KG1 (cell line): ENCODE measurements at regions not wholly inside any gene's neighbourhood (a gene's known extent, or its start where the extent isn't known, plus 50 kb on each side); places are given as distances from the start of the nearest gene placed in this dataset.
"Not testable (repeated sequence)": the region's sequence is repeated elsewhere in the genome, so short reads cannot be mapped to it uniquely, and the experiment has no call there.

ENCODE experiments used
- DNase-seq: peaks from one replicate; lab custom pipeline; 2025; lab: John Stamatoyannopoulos, UW

DNA sequence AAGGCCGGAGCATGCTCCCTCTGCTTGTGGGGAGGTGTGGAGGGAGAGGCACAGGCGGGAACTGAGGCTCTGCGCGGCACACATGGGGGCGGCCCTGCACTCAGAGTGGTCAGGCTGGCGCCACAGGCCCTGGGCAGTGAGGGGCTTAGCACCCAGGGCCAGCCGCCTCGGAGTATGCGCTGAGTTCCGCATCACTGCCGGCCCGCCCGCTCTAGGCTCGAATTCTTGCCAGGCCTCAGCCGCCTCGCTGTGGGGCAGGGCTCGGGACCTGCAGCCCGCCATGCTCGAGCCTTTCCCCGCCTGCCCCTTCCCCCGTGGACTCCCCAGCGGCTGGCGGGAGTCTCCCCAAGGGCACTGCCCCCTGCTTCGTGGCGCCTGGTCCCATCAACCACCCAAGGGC is 905.9 kb downstream of the SPATA31A6 start:
- DNase-seq = not testable (repeated sequence)

DNA sequence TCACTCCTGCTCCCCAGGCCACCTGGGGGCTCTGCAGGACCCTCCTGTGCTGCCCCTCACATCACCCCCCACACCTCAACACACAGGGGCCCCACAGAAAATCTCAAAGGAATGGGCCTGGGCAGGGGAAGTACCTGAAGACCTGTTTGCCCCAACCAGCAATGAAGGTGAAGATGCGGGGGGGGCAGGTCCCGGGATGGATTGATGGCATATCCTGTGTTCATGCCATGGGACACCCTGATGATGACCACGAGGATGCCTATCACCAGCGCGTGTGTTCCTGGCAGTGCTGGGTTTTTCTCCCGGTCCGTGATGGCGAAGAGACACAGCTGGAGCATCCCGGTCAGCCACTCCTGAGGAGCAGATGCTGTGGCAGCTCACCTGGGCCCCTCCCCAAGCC is 926.9 kb downstream of the SPATA31A6 start:
- DNase-seq = not testable (repeated sequence)

DNA sequence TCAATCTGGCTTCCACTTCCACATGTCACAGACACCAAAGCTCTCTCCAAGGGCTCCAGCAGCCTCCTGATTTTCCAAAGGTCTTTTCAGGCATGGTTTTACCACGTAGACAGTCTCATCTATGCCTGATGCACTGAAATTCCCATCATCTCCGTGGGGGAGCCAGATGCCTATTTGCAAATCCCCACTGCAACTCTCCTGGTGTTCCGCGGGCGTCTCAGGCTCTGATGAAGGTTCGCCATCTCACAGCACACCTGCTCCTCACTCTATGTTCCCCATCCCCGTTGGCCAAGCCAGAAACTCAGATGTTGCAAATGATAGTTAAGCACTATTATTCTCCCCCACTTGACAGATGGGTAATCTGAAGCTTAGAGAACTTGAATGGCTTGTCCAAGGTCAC is 929.4 kb downstream of the SPATA31A6 start:
- not testable (repeated sequence) for DNase-seq

DNA sequence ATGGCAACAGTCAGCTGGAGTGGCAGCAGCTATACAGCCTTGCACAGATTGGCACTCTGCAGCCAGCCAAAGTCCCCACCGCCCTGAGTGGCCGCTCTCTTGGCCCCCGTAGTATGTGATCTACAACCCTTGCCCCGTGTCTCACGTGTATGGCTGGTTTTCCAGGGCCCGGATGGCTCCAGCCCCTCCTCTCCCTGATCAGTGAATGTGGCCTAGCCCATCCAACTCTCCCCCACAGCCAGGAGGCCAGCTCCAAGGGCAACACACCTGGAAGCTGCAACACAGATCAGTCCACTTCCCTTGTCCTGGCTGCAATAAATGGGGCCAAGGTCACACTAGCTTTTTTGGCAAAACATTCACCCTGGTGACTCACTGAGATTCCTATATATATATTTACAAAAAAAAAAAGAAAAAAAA is 932.4 kb downstream of the SPATA31A6 start:
- DNase-seq = not testable (repeated sequence)

DNA sequence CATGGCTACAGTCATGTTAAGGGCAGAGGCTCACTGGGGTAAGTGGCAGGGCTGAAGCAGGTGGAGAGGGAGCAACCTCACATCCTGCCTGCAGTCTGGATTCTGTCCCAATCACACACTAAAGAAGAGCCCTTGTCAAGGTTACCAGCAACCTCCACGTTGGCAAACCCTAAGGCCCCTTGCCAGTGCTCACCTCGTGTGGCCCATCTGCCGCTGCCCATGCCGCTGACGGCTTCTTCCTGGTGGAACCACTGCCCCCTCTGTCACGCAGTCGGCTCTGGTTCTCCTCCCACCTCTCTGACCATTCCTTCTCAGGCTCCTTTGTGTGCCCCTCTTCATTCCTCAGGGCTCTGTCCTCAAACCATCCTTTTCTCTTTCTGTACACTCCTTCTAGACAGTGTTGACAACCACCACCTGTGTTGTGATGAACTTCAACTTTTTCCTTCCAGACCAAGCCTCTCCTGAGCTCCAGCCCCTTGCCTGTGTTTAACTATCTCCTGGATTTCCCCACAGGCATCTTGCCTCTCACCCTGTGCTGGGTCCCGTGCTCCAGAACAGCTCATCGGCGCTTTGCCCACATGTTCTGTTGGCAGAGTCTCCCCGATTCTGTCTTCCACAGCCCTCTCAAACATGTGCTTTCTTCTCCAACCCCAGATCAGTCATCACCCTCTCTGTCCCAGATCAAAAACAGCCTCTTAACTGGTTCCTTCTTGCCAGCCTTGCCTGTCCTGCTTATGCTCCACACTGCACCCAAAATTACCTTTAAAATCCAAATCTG is 934.8 kb downstream of the SPATA31A6 start:
- DNase-seq = not testable (repeated sequence)

DNA sequence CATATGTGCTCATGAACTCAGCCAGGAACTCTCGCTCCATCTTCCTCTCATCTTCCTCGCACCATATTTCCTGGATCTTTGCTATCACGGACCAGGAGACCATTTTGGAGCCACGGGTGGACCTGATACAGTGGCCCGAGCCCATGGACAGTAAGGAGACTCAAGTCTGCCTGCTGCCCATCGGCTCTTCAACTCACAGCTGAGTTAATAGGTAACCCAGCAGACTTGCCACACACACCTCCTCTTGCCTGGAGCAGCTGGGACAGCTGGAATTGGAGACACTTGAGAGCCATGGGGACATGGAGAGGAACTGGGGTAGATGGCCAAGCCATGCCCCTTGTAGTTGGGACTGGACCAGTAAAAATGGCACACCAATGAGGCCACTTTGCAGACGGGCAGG is 936.1 kb downstream of the SPATA31A6 start:
- not testable (repeated sequence) for DNase-seq

DNA sequence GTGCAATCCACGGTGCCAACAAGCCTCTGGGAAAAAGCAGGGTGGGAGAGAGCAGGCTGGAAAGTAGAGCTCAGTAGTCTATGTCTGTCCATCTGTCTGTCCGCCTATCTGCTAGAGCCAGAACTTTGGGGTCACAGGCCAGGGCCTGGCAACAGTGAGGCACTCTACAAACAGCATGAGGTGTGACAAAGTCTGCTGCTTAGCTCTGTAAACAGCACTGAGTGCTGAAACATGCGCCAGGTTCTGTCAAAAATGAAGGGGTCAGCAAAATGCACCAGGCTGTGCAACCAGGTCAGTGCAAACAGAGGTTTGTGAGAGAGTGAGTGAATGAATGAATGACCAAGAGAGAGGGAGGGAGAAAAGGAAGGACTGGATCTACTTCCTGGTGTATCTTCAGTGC is 936.5 kb downstream of the SPATA31A6 start:
- DNase-seq = not testable (repeated sequence)

DNA sequence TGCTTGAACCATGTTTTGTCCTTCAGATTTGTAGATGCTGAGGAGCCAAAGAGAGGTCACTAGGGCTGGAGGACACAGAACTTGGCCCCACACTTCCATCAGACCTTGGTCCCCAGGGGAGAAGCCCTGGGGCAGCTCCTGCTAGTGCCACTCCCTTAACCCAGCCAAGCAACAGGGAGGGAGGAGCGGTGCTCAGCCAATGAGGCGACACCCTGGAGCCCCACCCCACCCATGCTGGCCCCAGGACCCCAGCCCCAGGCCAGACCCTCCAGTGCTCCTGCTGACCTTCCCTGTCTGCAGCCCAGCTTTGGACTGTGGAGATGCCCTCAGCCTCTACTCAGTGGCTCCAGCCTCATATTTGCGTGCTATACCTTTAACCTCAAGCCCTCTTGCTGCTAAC is 942.4 kb downstream of the SPATA31A6 start:
- not testable (repeated sequence) for DNase-seq

DNA sequence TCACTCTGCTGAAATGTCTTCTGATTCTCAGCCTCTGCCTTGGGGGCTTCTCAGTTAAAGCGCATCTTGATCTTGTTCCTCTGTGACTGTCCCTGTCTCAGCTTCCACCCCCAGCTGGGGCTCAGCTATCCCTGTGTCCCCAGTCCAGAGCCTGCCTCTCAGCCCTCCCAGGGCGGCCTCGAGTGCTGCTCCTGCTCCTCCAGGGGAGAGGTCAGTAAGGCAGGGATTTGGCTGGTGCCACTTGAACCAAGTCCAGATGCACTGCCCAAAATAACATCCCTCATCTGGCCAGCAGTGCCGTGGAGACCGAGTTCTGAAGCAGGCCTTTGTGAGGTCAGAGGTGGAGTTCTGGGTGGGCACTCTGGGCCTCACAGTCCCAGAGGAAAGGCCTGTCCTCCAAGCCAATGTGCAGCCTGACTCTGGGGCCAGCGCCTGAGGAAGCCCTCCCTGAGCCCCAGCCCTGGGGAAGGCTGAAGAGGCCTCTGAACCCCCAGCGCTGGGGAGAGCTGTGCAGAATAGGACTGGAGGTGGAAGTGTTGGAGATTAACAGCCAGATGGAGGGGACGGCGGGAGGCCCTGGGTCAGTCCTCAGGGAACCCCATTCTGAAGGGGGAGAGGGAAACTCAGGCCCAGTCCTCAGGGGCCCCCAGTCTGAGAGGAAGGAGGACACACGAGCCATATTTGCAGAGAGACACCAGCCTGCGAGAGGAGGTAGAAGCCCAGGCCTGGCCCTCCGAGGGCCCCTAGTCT is 943.7 kb downstream of the SPATA31A6 start:
- DNase-seq = not testable (repeated sequence)

DNA sequence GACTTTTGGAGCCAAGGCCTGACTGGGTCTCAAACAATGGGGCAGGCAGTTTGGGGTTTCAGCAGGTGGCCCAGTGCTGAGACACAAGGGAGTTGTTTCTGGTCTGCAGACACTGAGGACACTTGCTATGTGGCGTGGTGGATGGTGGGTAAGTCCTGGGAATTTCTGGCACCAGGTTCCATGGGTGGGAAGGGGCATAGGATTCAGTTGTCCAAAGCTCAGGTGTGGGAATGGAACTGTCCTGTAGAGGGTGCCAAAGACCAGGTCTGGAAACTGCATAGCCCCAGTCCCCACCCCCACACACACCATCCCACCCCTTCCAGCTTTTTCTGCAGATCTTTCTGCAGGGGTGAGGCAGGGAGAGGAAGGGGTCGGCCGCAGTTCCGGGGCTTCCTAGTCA is 944.5 kb downstream of the SPATA31A6 start:
- DNase-seq = not testable (repeated sequence)

DNA sequence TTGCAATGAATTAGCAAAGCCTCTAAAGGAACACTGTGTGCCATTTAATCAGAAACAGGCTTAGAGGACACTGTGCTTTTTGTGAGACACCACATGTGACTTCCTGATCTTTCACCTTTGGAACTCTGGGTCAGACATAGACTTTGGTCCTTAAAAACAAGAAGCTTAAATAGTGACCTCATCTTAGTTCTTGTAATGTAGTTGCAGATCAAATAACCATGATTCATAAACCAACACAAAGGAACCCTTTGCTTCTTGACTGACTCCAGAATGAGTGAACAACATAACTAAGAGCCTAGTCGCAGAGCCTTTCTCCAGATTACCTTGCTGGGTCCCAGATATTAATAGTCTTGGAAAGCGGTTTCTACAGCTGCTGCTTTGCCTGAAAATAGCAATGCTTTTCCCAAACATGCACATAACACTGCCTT is 947.3 kb downstream of the SPATA31A6 start:
- DNase-seq = not testable (repeated sequence)

DNA sequence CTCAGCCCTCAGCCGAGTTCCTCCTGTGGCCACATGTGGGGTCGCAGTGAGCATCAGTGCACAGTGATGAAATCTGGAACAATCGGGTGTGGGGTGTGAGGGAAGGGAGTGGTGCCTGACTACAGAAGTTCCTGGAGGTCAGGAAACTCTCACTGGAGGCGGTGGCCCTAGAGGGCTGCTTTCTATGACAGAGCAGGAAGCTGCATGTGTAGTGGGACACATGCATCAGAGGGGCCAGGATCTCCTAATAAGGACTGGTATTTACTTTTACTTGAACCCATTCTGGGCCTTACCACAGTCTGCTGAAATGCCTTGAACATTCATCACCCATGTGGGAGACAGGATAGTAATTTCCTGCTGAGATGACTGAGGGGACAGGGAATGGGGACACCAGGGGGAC is 952.0 kb downstream of the SPATA31A6 start:
- peak; percentile 24 for DNase-seq

DNA sequence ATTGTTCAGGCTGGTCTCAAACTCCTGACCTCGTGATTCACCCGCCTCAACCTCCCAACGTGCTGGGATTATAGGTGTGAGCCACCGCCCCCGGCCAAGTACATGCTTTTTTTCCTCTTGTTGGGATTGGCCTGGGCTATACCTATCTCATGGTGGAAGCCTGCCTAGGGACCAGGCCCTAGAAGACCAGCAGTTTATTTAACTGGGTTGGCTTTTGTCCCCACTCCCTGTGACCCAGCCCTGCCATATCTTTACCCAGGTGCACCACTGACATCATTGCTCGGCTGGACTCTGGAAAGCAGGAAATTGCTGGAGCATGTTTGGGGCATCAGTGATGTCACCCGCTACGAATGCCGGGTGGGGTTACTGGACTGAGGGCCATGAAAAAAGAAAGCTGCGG is 955.5 kb downstream of the SPATA31A6 start:
- not testable (repeated sequence) for DNase-seq

DNA sequence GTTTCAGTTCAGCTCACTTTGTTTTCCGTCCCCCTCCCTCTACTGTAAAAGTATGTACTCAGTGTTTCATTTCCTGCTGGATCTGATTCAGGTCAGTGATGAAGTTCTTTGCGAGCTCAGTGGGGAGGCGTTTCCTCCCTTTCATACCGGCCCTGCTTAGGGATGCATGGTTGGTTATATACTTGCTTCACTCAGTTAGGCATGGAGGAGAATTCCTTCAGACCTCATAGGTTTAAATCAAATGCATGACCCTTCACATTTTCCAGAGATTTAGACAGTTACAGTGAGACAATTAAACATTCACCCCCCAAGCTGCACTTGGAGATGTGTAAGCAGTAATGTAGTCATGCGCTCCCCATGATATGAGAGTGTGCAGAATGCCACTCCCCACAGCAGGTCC is 955.9 kb downstream of the SPATA31A6 start:
- not testable (repeated sequence) for DNase-seq

DNA sequence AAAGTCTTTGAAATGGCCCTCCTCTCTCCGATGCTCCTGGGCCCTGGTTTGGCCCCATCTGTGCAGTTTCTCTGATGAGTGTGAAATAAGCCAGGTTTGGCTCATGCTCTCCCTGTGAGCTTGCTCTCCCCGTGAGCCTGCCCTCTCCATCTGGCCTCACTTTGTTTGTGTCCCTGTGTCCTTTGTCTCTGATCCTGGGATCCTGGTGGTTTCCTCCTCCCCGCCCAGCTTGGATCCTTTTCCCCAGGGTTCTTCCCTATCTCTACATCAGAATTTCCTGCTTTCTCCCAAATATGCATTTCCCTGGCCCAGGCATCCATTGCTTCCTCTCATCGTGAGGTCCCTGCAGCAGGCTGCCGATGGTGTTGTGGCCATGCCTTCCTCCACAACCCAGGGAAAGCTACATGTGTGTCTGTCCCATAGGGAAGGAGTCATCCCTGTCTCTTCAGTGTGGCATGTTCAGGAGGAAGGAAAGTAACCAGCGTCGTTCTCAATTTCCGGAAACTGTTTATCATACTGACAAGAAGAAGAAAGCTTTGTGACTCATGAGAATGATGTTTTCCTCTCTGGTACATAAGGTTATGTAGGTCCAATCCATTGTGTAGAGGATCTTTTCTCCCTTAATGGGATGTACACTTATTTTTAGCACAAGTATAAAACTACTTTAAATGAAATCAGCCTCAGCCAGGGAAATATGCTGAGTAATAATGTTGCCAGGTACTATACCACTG is 956.6 kb downstream of the SPATA31A6 start:
- DNase-seq = not testable (repeated sequence)
